T-helper 2 cell (primary cell): ENCODE measurements at regions not wholly inside any gene's neighbourhood (a gene's known extent, or its start where the extent isn't known, plus 50 kb on each side); places are given as distances from the start of the nearest gene placed in this dataset.
"Not testable (repeated sequence)": the region's sequence is repeated elsewhere in the genome, so short reads cannot be mapped to it uniquely, and the experiment has no call there.

Experiments used
- DNase-seq, 5 experiments: peaks; one replicate each; pipeline versions ENCODE4 v3.0.0 to v3.0.0-alpha.2; 2012 to 2022

DNA sequence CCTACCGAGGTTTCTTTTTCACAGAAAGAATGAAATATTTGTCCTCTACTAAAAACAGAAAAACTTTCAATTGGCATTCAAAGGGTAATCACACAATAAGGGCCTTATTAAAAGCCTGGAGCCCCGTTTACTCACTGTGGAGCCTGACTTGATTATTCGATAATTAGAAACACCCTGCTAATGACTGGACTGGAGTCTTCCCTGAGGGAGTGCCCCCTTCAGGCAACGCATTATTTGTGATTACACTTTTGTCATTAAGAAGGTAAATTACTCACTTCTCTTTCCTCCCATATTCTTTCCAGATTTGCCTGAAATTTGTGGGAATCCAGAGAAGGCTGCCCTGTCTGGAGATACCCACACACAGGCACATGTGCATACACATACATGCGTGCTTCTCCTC is 444.2 kb upstream of the NPVF start:
- DNase-seq: no peak

DNA sequence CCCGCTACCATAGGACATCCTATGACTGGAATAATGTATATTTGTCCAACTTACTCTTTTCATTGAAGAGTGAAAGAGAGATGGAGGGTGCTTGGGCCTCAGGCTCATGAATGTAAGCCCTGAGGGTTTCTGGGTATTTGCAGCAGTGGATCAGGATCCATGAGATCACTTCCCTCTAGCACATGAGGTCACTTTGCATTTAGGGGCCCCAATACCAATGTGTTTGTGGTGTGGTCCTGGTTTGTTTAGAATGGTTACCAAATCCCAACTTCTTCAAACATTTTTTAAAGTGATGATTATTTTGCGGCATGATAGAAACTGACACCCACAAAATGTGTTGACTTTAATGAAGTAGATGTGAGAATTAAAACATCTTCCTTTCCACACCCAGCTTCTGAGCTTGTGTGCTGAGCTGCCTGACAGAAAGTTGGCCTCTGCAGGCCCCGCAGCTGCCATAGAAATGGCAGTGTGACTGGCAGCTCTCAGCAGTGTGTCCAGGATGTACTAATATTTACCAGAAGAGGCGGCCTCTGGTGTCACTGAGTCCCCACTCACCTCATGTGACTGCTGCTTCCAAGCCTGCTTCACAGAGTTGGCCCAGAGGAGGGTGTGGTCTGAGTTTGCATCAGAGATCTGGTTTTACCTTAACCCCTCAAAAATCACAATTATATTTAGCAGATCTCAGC is 447.6 kb upstream of the NPVF start:
- DNase-seq: no peak

DNA sequence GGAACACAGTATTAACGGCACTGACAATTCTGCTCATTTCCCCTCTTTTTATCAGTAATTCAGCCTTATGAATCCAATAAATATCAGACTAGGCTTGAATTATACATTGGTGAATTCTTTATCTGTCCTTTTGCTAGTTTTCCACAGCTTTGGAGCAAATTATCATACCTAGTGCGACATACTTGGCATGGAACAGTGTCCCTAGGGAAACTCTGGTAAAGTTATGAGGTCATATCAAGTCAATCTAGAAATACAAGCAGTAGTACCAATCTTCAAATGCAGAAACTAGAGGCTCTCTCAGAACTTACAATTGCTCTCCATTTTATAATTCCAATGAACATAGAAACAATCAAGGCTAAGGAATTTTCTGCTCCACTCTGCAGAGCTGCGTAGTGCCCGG is 449.3 kb upstream of the NPVF start:
- no peak for DNase-seq

DNA sequence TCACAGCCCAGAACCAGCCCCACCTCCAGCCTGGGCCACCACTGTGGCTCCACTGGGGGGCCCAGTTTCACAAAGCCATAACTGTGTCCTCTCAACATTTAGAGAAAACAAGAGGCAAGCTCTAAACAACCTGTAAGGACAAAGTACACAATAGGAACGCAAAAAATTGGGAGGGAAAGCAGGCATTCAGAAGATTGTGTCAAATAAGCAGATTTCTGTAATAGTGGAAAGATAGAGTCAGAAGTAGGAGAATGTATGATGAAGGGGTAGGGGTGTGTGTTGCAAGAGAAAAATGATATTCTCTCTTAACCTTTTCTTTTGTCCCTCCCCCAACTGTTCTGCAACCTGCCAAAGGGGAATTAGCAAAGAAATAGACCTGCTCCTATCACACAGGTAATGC is 449.9 kb upstream of the NPVF start:
- no peak for DNase-seq

DNA sequence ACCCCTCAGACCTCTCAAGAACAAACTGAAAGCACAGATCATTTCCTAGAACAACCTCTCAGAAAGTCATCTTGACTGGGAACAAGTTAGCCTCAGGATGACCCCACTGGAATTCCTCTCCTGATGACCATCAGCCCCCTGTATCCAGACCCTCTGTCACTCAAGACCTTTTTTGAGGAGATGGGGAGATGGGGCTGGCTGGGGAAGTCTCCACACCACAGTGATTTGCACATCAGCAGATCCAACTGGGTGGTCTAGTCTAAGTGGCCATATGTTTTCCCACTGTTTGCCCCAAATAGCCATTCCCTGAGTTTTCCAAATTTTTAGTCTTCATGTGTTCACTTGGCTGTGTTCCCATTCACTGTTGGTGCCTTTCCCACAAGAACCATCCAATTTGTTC is 452.4 kb upstream of the NPVF start:
- no peak for DNase-seq

DNA sequence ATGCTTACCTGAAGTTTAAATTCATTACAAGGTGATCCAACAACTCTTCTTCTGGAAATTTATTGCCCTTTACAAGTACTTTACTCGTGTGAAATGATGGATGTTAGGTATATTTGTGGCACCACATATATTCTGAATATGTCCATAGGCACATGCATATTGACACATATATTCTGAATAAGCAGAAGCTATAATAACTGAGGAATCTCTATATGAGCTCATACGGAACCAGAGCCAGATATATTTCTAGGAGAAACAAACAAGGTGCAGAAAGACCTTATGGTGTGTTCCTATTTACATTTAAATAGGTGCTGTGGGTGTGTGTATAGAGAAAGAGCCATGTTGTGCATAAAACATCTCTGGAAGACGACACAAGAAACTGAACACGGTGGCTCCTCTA is 456.1 kb upstream of the NPVF start:
- no peak for DNase-seq

DNA sequence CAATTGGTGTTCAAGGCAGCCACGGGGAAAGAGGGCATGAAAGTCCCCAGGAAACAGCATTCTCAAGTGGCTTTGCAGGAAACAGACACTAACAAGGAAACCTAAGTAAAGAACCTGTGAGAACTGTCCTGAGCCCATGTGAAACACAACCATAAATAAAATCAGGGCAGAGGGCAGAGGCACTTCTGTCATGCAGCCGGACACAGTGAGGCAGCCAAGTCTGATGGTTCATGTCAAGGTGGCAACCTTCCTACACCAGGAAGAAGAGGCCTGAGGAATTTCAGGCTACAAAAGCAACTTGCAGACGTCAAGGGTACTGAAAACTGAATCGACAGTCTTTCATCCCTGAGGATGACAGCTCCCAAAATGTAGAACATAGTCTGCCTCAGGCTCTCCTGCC is 458.2 kb upstream of the NPVF start:
- no peak for DNase-seq

DNA sequence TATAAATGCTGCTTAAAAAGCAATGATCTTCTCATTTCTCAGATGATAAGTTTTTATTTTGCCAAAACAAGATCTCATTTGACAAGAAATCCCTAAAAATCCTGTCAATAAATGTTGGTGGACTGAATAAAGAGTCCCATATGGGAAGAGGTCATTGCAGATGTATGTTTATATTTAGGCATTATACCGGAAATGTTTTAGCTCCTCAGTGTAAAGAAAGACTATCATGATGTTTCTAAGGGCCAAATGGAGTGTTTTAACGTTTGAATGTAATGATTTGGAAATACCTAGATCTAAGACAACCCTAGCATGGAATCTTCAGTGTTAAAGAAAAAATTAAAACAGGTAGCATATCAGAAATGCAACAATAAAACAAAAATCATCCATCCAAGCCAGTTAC is 457.8 kb upstream of the NFE2L3 start:
- DNase-seq: no peak

DNA sequence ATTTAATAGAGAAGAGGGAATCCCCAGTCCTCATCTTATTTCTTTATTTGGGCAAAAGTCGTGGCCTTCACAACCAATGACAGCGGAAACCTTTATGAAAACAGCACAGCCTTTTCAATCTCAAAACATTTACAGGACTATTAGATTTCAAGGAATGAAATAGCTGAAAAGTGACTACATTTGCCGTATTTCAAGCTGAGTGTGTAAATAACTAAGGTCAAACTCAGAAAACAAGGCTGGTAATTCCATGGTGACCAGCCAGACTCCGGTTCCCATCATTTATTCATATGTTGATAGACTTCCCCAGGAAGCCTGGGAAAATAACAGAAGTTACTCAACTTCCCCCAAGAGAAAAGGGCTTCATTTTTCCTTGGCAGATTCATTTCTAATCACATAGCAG is 457.3 kb upstream of the NFE2L3 start:
- DNase-seq: no peak

DNA sequence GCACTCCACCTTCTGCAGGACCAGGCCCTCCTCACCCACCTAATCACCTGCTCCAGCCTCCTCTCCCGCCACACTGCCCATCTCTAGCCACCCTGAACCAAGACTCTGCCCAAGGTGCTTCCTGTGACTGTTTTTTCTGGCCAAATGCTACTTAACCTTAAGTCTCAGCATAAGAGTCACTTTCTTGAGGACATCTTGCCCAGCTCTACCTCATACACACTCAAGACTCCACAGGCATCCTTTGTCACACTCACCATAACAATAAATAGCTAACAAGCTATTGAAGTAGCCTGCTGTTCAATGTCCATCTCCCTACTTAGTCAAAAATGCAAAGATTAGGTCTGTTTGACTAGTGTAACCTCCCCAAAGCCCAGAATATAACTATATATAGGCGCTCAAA is 455.4 kb upstream of the NFE2L3 start:
- no peak for DNase-seq

DNA sequence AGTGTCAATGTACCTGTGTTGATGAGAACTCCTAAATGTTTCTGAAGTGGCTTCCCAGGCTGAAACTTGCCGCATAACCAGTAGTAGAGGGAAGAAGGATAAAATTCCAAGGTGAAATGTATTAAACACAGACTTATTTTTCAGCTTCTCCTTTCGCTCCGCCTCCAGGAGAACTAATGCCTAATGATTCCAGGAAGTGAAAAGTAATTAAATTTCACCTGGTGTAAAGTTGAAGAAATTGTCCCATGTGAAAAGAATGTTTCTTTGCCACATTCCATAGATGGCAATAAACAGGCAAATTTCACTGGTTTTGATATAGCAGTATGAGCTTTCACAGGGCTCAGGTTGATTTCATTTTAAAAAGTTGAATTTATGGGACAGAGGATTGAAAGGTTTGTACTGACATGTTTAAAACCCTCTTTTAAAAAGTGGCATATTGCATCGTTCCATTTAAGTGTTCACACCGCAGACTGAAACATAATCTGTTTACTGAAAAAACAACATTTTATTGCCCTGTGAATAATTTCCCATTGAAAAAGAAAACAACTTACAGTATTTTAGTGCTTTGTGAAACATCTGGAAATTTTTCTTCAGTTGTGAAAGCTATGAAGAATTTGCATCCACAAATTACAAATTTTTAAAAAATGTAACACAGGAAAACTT is 453.4 kb upstream of the NFE2L3 start:
- DNase-seq: no peak

DNA sequence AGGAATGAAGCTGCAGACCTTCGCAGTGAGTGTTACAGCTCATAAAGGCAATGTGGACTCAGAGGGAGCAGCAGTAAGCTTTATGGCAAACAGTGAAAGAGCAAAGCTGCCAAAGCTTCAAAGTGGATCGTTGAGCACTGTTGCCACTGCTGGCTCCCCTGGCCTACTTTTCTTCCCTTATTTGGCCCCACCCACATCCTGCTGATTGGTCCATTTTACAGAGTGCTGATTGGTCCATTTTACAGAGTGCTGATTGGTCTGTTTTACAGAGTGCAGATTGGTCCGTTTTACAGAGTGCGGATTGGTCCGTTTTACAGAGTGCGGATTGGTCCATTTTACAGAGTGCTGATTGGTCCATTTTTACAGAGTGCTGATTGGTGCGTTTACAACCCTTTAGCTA is 451.9 kb upstream of the NFE2L3 start:
- DNase-seq: not testable (repeated sequence)

DNA sequence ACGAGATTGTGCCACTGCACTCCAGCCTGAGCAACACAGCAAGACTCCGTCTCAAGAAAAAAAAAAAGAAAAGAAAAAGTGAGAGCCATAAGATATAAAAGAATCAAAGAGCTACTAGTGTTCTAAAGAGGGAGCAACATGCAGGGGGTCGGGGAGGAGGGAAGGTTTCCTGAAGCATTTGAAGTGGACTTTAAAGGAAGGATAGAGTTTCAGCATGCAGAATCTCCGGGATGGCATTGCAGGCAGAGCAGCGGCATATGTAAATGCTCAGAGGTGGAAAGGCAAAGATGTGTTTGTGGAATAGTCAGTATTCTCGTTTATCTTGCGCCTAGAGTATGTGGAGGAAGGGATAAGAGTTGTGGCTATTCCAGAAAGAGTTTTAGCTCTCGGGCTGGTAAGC is 447.6 kb upstream of the NFE2L3 start:
- DNase-seq: no peak

DNA sequence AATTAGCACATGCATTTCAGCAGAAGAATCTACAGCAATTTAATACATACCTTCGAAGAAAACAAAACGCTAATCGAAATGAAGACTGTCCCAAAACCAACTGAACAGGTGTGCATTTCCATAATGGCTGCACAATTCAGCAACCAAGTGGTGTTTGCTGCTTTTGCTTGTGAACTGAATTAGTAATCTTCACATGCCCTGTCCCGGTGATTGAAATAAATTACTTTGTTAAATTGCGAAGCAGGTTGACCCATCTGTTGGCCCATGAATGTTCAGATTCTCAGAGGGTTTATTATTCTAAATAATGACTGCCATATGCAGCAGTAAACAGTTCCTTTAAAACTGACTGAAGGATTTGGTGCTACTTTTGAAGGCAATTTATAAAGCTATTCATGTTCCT is 445.2 kb upstream of the NFE2L3 start:
- no peak for DNase-seq

DNA sequence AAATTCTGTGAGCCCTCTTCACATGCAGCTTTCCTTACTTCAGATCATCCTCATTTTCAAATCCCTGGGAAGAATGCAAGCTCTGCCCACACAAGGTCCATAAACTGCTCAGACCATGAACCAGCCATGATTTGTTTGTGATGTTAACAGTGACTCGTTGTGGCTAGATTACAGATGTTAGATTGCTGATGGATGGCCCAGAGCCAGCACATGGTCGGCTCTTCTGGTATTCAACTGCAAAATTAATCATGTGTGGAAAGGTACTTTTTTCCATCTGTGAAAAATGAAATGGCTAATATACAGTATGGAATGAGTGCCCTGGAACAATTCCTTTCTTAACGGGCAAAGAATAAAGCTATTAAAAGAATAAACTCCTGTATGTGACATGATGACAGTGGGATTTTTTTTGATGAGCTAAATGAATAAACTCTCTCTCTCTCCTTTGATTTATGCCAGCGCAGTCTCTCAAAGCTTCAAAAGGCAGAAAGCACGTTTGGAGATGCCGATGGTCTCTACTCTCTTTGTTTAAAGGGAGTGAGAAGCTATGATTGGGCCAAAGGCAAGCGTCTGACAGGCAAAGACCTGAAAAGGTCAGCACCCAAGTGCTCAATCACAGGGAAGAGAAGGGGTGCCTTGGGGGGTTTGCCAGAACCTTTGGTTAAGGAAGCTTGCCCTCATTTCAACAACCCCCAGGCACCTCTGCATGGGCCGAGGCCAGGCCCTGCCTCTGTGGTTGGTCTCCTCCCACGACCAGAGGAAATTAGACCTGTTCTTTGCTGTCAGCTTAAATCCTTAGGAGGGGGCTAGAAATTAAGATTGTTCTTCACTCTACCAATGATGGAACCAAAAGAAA is 444.0 kb upstream of the NFE2L3 start:
- DNase-seq: no peak

DNA sequence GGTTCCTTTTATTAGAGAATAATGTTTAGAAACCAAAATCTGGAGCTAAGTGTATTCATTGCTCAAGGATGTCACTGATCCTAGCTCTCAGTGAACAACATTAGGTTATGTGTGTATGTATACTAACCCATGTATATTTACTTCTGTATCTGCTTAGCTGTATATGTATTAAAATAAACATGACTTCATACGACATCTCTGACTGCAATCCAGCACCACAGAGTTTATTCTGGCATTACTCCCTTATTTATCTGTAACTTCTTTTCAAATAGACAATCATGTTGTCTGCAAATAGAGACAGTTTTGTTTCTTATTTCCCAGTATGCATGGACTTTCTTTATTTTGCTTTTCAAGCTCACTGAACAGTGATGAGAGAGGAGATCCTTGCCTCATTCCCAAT is 441.0 kb upstream of the NFE2L3 start:
- no peak for DNase-seq

DNA sequence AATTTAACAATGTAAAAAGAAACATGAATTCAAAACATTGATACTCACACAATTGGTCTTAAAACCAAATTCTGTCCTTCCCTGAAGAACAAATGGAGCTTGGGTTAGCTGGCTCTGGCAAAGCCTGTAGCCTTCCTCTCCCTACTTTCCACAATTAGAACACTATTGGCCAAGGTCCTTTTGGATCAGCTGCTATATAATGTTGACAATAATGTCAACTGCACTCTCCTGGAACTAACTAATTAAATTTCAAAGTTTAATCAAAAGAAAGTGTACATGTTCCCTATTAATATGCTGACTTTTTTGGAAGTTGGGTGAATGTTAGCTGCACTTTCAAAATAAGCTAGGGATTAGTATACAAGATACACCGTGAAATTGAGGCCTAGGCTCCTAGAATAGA is 440.1 kb upstream of the NFE2L3 start:
- DNase-seq: no peak

DNA sequence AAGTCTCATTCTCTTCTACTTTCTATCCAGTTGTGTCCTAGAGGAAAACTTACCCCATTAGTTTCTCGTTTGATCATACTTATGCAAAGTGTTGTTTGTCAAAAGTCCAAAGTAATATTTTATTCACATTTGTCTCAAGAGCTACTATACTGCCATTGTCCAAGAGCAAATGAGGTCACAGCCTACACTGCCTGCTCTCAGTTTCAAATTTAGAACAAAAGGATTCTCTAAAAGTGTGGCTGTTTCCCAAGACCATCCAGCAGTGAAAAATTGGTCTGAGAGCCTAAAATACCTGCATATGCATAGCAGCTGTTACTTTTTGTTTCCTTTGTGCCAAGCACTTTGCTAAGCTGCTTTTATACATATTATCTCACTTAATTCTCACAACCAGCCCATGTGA is 439.5 kb upstream of the NFE2L3 start:
- no peak for DNase-seq

DNA sequence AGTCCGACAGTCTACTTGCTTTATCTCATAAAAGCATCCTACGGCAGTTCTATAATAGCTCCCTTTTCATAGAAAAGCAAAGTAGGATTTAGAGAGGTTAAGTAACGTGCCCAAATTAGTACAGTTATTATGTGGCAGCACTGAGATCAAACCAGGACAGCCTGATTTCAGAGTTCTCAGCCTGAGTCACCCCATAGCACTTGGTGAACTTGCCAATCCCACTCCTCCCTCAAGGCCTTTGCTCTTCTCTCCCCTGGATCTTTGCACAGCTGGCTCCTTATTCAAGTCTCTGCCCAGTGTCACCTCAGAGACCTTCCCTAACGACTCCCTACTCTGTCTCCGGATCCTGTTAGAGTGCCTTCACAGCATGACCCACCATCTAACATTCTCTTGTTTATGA is 438.0 kb upstream of the NFE2L3 start:
- DNase-seq: peak in 1 of 5 experiments; percentile 3

DNA sequence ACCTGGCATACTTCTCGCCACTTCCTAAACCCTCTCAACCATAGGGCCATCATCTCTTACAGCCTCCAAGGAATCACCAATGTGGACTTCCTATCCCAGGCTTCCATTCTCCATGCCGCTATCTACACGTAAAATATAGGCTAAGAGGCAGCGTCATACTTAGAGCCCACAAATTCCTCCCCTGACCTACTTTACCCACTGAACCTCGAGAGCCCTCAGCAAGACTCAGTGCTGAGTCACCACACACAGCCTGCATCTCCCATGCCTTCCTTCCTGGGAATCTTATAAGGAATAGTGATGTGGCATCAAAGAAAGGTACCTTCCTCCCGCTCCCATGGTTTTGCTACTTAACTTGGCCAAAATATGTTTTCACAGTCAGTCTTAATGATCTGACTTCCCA is 435.6 kb upstream of the NFE2L3 start:
- DNase-seq: no peak

DNA sequence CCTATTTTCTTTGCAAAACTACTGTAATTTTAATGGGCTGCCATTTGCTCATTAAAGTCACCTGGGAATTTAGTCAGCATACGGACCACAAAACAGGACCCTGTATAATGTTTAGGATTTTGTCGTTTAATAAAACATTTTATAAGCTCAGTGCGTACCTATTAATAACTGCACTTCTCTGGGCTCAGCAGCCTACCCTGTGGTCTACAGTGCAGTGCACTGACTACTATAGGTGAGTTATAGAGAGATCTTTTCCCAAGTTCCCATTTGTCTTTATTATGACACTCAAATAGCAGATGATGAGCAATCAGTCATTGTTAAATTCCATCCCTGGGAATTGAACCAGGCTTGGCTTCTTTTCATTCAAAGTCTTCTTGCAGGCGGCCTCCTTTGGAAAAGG is 433.4 kb upstream of the NFE2L3 start:
- no peak for DNase-seq

DNA sequence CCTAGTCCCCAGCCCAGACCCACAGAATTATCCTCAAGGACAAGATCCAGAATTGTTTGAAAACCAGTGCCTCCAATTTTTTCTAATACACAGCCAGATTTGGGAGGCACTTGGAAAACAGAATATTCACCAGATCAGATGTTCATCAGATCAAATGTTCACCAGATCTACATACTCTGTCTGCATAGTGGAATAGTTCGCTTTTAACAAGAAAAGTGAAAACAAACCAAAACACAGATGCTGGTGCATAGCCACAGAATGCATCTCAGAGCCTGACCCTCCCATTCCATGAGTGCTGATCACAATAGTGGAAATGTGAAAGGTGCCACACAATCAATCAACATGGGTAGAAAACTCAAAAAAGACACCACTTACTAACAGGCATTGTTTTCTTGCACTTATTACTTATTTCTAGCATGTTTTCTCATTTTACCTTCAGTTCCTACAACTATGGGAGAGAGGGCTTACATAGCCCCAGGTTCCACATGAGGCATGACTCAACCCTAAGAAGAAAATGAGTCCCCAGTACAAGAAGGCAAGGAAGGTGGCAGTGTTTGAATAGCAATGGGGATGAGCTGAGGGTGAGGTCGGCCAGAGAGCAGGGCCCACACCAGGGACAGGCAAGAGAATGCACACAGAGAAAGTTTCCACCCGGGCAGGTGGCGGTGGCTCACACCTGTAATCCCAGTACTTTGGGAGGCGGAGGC is 432.7 kb upstream of the NFE2L3 start:
- DNase-seq: no peak

DNA sequence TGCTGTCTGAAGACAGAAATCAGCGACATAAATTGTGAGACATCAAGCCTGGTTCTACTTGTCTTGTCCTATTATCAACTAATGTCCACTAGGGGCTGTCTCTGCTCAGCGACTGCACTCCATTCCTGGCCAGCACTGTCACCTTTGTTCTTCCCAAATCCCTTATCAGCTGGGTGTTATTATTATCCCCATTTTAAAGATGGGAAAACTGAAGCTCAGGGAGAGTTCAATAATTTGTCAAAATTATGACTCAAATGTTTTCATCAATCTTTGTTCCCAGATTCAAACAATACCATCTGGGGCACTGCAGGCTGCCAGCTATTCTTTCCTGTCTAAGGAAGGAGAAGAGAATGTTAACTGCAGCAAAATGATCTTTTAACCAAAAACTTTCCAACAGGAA is 431.6 kb upstream of the NFE2L3 start:
- no peak for DNase-seq
